Stimulated activated CD8-positive, alpha-beta memory T cell treated with anti-CD3 and anti-CD28 coated beads, Interleukin-15, amount 100 ng/mL, for 1 hour (primary cell): ENCODE measurements at regions not wholly inside any gene's neighbourhood (a gene's known extent, or its start where the extent isn't known, plus 50 kb on each side); places are given as distances from the start of the nearest gene placed in this dataset.
A peak's percentile ranks its signal among the peaks of the same experiment; 100 is the strongest.

ENCODE experiments used
- DNase-seq: peaks from one replicate; pipeline ENCODE4 v3.0.0-alpha.2; 2020; ENCODE audit warnings: low read depth

GRCh38 chr17:77488531-77489238 is 347.9 kb downstream of the SEC14L1 start:
- DNase-seq: no peak

GRCh38 chr17:77489239-77489892 is 348.6 kb downstream of the SEC14L1 start:
- no peak for DNase-seq

DNA sequence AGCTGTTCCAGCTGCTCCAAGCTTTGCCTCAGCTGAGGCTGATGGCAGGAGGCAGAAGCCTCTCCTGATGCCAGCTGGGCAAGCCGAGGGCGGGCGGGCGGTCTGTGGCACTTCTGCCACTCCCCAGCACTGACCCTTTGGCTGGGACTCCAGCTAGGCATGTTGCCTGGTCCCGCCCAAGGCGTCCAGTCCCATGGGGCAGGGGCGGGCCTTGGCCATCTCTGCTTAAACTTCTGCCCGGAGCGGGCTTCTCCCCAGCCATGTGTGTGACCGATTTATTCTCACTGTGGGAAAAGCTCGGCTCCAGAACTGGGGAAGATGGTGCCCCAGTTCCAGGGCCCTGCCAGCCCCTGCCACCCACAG is 349.1 kb downstream of the SEC14L1 start:
- no peak for DNase-seq

DNA sequence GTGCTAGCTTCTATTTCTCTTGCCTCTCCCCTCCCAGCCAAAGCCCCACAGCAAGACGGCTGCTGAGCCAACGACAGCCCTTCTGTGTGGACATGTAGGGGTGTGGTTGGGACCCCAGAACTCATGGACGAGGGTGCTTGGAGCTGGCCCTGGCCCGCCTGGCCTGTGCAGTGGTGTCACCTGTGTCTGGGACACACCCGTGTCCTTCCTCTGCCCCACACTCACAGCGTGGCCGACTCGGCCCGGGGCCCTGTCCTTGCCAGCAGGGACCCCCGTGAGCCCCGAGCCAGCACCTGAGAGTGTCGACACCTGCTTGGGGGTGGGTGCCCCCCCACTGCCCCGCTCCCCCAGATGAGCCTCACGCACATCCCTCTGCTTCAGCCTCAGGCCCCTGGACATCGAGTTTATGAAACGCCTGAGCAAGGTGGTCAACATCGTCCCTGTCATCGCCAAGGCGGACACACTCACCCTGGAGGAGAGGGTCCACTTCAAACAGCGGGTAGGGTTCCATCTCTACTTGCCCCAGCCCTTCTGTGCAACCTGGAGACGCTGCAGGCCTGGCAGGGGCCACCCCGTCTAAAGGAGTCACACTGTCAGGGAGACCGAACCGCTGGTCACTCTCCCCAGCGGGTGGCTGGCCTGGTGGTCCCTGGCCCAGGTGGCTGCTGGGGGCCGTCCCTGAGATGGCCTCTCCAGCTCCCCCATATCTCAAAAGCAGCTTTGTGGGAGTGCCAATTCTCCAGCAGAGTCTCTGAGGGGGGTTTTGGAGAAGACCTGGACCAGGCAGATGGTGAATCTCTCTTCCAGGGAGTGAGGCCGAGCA is 349.8 kb downstream of the SEC14L1 start:
- DNase-seq: no peak

DNA sequence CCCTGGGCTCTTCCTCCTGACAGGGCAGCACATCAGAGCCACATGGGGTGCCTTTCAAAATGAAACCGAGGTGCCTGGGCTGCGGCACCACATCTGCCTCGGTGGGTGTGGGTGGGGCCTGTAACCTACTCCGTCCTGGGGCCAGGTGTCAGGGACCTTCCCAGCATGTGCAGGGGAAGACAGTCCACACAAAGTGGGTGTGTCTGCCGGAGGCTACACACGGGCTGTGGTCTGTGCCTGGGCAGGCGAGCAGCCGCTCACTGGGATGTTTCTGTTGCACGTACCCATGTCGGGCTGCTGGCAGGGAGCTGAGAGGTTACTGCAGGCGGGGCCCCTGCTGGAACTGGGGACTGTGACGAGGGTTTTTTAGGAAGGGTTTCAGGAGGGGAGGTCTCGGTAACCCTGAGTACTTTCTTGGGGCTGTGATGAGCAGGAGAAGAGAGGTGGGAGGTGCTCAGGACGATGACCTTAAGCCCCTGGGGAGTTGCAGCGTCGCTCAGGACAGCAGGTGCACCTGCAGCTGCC is 351.2 kb downstream of the SEC14L1 start:
- DNase-seq: no peak

- DNase-seq: no peak
These were observed 351.9 kb downstream of the SEC14L1 start for GRCh38 chr17:77492446-77493237.

DNA sequence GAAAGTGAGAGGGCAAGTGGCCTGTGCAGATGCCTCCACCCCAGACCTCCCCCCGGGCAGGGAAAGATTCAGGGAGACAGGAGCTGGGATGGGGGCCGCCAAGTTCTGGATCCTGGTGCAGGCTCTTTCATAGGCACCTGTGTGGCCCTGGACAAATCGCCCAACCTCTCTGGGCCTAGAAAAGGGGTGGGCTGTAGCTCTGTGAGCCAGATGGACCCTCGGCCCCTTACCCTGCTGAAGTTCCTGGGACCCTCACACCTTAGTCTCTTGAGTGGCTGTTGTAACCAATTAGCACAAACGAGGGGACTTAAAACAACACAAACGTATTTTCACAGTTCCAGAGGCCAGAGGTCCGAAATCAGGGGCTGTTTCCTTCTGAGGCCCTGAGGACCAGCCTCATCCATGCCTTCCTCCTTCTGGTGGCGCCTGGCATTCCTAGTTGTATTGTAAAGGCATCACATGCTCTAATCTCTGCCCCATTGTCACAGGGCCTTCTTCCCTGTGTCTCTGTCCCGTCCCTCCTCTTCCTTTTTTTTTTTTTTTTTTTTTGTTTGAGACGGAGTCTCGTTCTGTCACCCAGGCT is 352.6 kb downstream of the SEC14L1 start:
- DNase-seq: no peak

DNA sequence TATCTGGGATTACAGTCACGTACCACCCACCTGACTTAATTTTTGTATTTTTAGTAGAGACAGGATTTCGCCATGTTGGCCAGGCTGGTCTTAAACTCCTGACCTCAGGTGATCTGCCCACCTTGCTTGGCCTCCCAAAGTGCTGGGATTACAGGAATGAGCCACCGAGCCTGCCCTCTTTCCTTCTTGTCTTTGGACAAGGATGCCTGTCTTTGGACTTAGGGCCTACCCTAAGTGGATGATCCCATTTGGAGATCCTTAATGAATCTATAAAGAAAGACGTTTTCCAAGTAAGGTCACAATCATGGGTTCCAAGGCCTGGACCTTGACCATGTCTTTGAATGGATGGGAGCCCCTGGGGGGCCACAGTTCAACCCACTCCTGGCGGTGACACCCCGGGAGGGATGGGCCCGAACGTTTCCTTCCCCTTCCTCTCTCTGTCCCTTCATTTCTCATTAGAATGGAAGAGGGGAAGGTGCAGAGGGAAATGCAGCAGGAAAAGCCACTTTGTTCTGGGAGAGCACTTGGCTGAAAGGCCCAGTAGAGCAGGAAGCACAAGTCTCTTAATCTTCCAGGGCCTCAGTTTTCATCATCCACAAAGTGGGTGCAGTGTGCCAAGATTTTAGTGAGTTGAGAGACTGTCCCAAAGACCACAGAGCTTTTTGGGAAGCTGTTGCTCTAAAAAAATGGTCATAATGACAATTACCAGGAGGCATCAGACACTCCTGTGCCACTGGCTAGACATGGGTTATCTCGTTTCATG is 353.3 kb downstream of the SEC14L1 start:
- DNase-seq: no peak

DNA sequence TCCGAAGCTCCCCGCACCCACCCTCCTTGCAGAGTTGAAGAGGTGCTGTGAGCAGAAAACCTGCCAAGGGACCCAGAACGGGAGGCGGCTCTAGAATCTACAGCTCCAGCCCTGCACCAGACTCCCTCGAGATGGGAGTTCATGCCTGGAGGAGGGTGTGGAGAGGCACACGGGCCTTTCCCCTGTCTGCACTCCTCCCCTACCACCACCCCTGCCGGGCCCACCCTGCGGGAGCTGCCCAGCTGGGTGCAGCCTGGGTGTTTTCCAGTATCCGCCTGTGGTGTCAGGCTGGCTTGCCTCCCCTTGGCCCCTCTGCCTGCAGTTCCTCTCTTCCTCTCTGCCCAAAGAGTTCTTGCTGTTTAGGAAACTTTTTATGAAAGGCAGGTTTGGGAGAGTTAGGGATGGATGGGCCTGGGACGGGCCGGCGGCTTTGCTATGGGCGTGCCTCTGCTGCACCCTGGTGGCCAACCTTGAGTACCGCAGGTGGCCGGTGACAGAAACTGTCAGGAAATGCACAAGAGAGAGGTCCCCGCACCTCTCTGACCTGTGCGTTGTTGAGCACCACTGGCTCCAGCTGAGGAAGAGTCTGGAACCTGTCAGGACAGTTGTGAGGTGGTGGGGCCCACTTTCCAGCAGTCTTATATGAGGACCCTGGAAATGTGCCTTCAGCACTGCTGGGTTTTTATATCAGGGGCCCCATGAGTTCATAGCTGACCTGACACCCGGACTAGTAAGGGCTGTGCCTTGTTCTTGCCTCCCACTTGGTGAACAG is 354.1 kb downstream of the SEC14L1 start:
- peak; percentile 67 for DNase-seq

- DNase-seq: no peak
These were observed 354.8 kb downstream of the SEC14L1 start for GRCh38 chr17:77495575-77495974.

GRCh38 chr17:77496401-77496801 is 355.6 kb downstream of the SEC14L1 start:
- DNase-seq: no peak

GRCh38 chr17:77496831-77497577 is 356.2 kb downstream of the SEC14L1 start:
- no peak for DNase-seq

- DNase-seq: no peak
These were observed 356.8 kb downstream of the SEC14L1 start for GRCh38 chr17:77497578-77497934.

- DNase-seq: no peak
These were observed 357.4 kb downstream of the SEC14L1 start for GRCh38 chr17:77498091-77498741.

GRCh38 chr17:77498791-77499698 is 358.3 kb downstream of the SEC14L1 start:
- no peak for DNase-seq

DNA sequence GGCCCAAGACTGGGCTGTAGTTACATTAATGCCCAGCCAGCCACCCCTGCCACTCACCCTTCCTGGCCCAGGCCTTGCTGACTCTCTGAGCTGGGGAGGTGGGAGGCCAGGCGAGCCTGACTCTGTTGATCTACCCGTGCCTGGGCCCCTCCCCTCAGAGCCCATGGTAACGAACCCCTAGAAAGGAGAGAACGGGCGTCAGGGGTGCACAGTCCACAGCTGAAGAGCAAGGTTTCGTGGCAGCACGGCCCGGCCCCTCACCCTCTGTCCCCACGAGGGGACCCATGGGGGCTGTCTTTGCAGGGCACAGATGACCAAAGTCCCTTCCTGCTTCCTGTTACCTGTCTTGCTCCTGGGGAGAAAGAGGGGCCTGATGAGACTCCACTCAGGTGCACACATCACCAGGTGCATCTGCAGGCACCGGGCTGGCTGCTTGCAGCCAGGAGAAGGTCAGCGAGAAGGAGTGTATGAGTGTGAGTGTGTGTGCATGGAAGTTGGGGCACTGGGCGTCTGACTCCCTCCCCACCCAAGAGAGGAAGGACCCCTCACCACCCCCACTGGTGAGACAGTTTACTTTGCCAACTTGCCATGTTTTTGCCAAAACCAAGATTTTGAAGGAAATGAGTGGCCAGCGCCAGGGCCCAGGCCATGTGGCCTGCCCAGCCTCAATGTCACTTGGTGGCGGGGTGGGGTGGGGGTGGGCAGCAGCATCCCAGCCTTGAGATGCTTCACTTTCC is 359.1 kb downstream of the SEC14L1 start:
- no peak for DNase-seq

GRCh38 chr17:77501101-77501566 is 360.4 kb downstream of the SEC14L1 start:
- no peak for DNase-seq
